Keratinocyte (primary cell): ENCODE measurements at regions not wholly inside any gene's neighbourhood (a gene's known extent, or its start where the extent isn't known, plus 50 kb on each side); places are given as distances from the start of the nearest gene placed in this dataset.

Source experiments
- CTCF ChIP-seq, 3 experiments: IDR thresholded peaks in 1 of 3; conservative IDR thresholded peaks in 1 of 3; optimal IDR thresholded peaks in 1 of 3; 2 replicates in 2 of 3; 3 replicates in 1 of 3; pipeline versions ENCODE3 to v1.5.1; 2011; ENCODE audit warnings: low read length in 3 of 3, mild to moderate bottlenecking in 3 of 3, moderate library complexity in 2 of 3, control low read depth in 1 of 3, inconsistent platforms in 1 of 3; ENCODE audit not compliant: insufficient read depth in 2 of 3; ENCODE audit errors: extremely low read depth in 1 of 3
- EZH2 ChIP-seq: IDR thresholded peaks from one replicate; pipeline ENCODE4 v1.6.1; 2012; ENCODE audit warnings: inconsistent platforms, mild to moderate bottlenecking, low read length, moderate library complexity

GRCh38 chr12:128091101-128091720 is 175.8 kb upstream of the TMEM132C start:
- no peak for TF ChIP-seq CTCF (optimal IDR thresholded peaks at IDR 0.05 in 1 of 3, IDR thresholded peaks at IDR 0.05 in 1 of 3, conservative IDR thresholded peaks at IDR 0.05 in 1 of 3; ENCODE audit: extremely low read depth in 1 of 3, insufficient read depth in 2 of 3, low read length in 3 of 3)
- TF ChIP-seq EZH2: no peak
